Eye (tissue), 1 donor: ENCODE measurements at regions not wholly inside any gene's neighbourhood (a gene's known extent, or its start where the extent isn't known, plus 50 kb on each side); places are given as distances from the start of the nearest gene placed in this dataset.
"Not testable (repeated sequence)": the region's sequence is repeated elsewhere in the genome, so short reads cannot be mapped to it uniquely, and the experiment has no call there.

Experiments
- DNase-seq: peaks from one replicate; pipeline ENCODE4 v3.0.0-alpha.2; 2015

- DNase-seq, result not testable (repeated sequence)
Observed at GRCh38 chr4:124978536-124978935, 266.0 kb upstream of the ANKRD50 start.

DNA sequence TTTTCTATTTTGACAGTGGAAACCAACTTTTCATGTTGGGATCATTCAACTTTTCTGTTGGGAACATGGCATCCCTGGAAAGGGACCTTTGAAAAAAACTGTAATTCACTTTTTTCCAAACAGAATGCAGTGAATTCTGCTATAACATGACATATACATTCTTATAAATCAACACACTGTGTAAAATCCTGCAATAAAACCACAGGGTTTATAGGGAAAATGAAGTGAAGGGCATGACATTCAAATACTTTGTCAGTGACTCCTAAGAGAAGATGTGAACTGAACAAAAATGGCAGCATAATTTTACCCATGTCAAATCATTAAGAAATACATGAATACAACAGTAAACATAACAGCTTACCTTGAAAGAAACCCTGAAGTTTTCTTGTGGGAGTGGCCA, 264.5 kb upstream of the ANKRD50 start:
- DNase-seq, result no peak

DNA sequence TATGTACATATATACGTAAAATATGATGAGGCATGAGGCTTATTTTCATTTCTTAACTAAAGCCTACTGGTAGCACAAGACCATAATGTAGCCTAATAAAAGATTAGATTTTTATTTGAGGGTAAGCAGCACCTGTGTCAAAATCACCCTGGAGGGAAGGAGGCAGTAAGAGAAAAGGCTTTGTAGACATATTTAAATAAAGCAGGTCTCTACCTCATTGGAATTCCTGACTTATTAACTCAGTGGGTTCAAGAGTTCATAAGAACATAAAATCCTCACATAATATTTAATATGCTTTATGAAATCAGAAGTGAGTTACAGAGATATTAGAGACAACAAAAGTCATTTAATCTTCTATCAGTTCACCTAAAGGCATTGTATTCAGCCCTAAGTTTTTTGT, 261.6 kb upstream of the ANKRD50 start:
- DNase-seq, result no peak

- DNase-seq, result no peak
Observed at GRCh38 chr4:124973716-124974115, 261.2 kb upstream of the ANKRD50 start.

DNA sequence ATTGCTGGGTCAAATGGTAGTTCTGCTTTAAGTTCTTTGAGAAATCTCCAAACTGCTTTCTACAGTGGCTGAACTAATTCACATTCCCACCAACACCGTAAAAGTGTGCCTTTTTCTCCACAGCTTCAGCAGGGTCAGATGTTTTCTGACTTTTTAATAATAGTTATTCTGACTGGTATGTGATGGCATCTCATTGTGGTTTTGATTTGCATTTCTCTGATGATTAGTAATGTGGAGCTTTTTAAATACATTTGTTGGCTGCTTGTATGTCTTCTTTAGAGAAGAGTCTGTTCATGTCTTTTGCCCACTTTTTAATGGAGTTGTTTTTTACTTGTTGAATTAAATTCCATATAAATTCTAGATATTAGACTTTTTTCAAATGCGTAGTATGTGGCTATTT, 257.5 kb upstream of the ANKRD50 start:
- DNase-seq, result no peak

GRCh38 chr4:124965497-124965891, 253.0 kb upstream of the ANKRD50 start:
- DNase-seq, result no peak

DNA sequence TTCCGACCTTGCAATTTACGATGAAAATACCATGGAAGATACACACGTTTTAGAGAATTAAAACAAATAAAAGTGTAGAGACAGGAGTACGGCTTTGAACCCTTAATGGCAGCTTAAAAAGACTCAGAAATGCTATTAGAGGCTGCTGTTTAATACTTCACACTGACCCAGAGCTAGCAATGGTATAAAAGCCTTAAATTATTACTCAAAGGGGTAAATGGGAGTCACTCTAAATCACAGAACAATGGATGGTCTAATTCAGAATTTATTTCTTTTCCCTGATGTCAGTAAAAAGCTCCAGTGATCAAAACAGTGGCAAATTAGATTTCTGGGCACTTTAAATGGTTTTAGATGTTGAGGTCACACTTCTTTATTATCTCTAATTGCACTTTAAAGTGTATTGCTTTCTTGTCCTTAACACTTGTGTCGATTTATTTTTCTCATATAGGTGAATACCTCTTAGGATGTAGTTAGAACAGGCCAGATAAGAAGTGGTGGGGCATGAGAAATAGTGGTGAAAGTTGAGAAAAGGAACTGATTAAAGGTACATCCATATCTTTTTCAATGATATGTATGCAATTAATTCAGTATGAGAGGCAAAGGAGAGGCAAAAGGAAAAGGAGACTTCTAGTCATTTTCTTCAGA, 252.4 kb upstream of the ANKRD50 start:
- no peak for DNase-seq

DNA sequence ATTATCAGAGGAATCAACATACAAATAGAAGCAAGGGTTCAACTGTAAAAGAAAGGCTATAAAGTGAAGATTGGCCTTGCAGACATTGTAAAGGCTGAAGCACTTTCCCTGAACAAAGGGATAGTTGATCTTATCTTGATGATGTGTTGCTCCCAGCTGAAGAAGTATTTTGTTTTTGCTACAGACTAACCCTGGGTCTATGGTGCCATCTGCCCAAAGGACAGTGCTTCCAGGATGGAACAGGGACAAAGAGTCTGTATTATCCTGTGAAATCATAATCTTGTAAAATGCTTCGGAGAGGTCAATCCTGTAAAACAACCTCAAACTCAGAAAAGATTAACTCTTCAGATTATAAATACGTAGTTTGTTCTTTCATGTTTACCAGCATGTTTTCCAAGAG, 251.7 kb upstream of the ANKRD50 start:
- DNase-seq, result no peak

- no peak for DNase-seq
Observed at GRCh38 chr4:124961138-124961750, 248.7 kb upstream of the ANKRD50 start.

DNA sequence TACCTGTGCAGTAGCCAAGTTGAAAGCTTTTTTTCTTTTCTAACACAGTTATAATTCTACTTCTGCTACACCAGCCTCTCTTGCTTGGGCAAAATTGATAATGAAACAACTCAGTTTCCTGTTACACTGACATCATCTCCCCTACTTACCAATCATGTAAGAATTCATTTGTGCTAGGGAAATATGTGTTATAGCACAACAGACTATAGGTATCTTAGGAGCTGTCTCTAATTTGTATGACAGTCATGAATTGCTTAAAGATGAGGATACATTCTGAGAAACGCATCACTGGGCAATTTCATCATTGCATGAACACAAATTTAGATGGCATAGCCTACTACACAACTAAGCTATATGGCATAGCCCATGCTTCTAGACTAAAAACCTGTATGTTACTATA, 246.3 kb upstream of the ANKRD50 start:
- DNase-seq, result peak; percentile 57

DNA sequence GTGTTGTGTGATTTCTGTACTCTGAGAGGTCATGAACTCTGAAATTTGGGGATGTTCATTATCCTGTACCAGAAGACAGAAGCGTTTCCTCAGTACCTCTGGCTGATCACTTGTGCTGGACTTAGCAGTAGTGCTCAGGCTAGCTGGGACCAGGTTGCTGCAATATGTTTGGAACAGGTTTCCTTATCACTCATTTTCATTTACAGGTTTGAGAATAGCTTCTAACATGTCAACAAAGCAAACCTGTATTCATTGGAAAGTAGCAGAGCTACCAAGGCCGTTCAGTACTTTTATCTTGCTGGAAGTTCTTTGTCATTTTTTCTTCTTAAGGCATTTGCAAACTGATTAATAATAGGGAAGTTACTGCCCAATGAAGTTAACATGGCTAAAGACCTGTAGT, 242.9 kb upstream of the ANKRD50 start:
- no peak for DNase-seq

- DNase-seq, result no peak
Observed at GRCh38 chr4:124954046-124954445, 241.5 kb upstream of the ANKRD50 start.

- no peak for DNase-seq
Observed at GRCh38 chr4:124953486-124953885, 241.0 kb upstream of the ANKRD50 start.

- DNase-seq, result no peak
Observed at GRCh38 chr4:124953061-124953460, 240.5 kb upstream of the ANKRD50 start.

DNA sequence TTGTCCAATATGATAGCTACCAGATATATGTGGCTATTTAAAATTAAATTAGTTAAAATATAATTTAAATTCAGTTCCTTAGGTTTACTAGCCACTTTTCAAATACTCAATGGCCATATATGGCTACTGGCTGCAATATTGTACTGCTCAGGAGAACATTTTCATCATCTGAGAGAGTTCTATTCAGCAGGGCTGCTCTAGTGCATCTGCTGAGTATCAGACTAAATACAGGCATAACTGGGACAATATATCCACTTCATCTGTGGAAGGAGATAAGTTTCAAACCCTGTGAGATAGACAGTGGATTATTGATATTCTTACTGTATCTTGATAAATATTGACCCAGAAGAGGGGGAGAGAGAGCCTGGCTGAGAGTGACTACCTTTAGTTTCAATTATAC, 240.1 kb upstream of the ANKRD50 start:
- DNase-seq, result no peak

GRCh38 chr4:124948976-124949597, 236.6 kb upstream of the ANKRD50 start:
- DNase-seq, result no peak

DNA sequence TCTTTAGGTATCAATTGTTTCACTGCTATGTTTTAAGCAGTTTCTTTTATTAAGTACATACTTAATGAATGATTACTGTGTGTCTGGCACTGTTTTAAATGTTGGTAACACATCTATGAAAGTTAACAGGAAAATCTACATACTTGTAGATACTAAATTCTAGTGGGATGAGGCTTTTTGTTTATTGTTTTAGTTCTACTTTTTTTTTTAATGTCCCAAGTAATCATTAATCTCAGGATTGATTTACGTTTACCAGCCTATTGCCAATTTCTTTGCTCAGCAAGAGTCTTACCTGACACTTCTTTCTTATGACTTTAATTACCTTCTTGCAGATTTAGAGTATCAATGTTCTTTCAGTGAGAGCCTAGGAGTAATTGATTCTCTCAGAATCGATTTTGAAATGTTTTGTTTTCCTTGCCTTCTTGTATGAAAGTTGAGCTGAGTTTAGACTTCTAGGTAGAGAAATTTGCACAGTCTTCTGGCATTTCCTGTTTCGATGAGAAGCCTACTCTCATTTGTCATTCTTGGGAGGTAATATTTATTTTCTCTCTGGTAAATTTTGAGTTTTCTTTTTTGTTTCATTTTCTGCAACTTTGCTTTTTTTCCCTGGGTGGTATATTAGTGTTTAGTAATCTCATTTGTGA, 235.2 kb upstream of the ANKRD50 start:
- no peak for DNase-seq

GRCh38 chr4:124946696-124947095, 234.2 kb upstream of the ANKRD50 start:
- DNase-seq, result no peak

- DNase-seq, result no peak
Observed at GRCh38 chr4:124945422-124945821, 232.9 kb upstream of the ANKRD50 start.

DNA sequence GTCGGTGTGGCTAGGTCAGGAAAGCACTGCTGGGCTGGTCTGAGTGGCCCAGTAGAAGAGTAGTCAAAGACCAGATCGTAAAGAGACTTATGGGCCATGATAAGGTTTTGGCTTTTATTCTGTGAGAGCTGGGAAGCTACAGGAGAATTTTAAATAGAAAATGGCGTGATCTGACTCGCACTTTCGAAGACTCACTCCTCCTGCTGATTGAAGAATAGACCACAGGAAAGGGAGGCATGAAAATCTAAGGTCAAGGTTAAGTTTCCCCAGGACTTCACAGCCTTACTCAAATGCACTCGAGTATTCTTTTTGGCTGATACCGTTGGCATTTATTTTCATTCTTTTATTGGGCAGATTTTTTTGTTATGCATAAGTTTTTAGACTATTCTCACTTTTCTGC, 231.4 kb upstream of the ANKRD50 start:
- no peak for DNase-seq

- no peak for DNase-seq
Observed at GRCh38 chr4:124943145-124943889, 230.8 kb upstream of the ANKRD50 start.

DNA sequence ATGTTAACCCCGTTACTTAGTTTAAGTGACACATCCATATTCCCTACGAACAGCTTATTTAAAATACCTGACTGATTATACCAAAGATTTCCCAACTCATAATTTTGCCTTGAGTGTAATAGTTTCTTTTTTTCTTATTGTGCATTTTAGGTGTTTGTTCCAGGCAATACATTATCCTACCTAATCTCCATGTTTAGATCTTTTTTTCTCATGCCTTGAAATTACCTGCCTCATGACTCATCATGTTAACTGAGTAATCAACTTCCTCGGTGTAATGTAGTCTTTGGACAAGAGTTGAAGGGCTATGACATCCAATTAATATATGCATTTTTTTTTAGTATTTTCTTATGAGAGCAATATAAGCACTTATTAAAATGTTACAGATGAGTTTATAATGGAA, 228.7 kb upstream of the ANKRD50 start:
- no peak for DNase-seq

- peak; percentile 35 for DNase-seq
Observed at GRCh38 chr4:124940387-124940786, 227.9 kb upstream of the ANKRD50 start.
